ENCODE measurements at regions not wholly inside any gene's neighbourhood (a gene's known extent, or its start where the extent isn't known, plus 50 kb on each side); places are given as distances from the start of the nearest gene placed in this dataset.

DNA sequence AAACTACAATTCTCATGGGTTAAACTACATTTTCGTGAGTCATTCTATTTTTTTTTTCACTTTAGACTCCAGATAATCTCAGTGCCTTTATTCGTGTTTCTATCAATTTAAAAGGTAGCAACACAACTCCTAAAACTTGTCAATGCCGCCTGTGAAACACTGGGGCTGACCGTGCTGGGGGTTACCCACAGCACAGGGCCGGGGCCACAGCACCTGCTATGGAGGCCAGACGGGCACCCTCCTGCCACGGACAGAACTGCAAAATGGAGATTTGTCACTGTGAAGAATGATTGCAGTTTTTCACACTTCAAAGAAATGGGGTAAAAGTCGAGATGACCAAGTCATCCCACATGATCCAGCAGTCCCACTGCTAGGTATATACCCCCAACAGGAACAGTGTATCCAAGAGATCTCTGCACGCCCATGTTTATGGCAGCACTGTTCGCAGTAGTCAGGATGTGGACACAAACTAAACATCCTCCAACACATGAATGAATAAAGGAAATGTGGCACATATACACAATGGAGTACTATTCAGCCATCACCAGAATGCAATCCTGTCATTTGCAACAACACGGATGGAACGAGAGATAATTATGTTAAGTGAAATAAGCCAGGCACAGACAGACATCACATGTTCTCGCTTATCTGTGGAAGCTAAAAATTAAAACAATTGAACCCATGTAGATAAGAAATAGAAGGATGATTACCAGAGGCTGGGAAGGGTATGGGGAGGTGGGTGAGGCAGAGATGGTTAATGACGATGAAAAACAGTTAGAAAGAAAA, 290.1 kb downstream of the SMOC2 start:
- TF ChIP-seq, protein P1, sequence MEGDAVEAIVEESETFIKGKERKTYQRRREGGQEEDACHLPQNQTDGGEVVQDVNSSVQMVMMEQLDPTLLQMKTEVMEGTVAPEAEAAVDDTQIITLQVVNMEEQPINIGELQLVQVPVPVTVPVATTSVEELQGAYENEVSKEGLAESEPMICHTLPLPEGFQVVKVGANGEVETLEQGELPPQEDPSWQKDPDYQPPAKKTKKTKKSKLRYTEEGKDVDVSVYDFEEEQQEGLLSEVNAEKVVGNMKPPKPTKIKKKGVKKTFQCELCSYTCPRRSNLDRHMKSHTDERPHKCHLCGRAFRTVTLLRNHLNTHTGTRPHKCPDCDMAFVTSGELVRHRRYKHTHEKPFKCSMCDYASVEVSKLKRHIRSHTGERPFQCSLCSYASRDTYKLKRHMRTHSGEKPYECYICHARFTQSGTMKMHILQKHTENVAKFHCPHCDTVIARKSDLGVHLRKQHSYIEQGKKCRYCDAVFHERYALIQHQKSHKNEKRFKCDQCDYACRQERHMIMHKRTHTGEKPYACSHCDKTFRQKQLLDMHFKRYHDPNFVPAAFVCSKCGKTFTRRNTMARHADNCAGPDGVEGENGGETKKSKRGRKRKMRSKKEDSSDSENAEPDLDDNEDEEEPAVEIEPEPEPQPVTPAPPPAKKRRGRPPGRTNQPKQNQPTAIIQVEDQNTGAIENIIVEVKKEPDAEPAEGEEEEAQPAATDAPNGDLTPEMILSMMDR (IDR thresholded peaks at IDR 0.05; ENCODE audit: insufficient read depth in 1 of 2, low read depth in 1 of 2, low read length in 1 of 2, severe bottlenecking in 1 of 2, unreplicated experiment in 1 of 2) = no peak
- Mint-ChIP-seq H3K27ac (ENCODE audit: unreplicated experiment) (no peak overlapping the region), H3K4me3 (ENCODE audit: unreplicated experiment) (no peak overlapping the region), H3K36me3 (ENCODE audit: insufficient read depth, unreplicated experiment) (no peaks in the 10 kb centered on the region), H3K9me3 (ENCODE audit: unreplicated experiment) (peaks cover 5% of the 10 kb centered on the region), H3K27me3 (ENCODE audit: insufficient read depth, unreplicated experiment) (no peaks in the 10 kb centered on the region), H3K4me1 (ENCODE audit: low read depth, unreplicated experiment) (peaks cover 10% of the 10 kb centered on the region)
- intact Hi-C loops (cut with micrococcal nuclease; ENCODE audit: unreplicated experiment) = no loop called here
- no peaks in the 10 kb centered on the region for H3K9me3 ChIP-seq
- H3K4me3 ChIP-seq (ENCODE audit: low read depth, low read length) = no peak overlapping the region
- ChIA-PET CTCF (interaction anchor here (0.6 kb wide), 1 partner anchor 17 kb away, joined by 3 read pairs; no protein-coding TSS in a partner anchor), POLR2A (no interaction called here)
- no peaks in the 10 kb centered on the region for H3K36me3 ChIP-seq (ENCODE audit: control insufficient read depth, insufficient read depth, low read length)
- H3K4me1 ChIP-seq = no peaks in the 10 kb centered on the region
- H3K27me3 ChIP-seq (replicated peaks; ENCODE audit: control insufficient read depth, insufficient read depth, low read length) = no peaks in the 10 kb centered on the region
- no peak for DNase-seq
- no TSS peak for BruUV-seq (replicated peaks)

DNA sequence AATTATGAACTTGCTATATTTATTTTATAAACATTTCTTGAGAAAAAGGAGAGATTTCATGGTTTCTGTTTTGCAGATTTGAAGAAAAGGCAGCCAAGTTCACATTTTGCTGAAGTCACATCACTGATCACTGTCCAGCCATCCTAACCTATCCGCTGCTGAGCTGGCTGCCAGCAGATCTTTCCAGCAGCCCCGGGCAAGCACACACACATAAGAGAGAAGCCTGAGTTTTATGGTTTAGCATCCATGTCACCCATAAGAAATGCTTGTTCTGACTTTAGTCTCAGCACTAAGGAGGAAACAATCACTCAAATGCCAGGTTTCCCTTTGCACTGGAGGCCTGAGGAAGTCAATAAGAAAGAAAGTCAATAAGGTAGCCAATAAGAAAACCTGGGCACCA, 287.1 kb downstream of the SMOC2 start:
- Histone ChIP-seq H3K9me3 (no peaks in the 10 kb centered on the region), H3K4me1 (no peaks in the 10 kb centered on the region), H3K27me3 (replicated peaks; ENCODE audit: control insufficient read depth, insufficient read depth, low read length) (no peaks in the 10 kb centered on the region), H3K4me3 (ENCODE audit: low read depth, low read length) (no peak overlapping the region), H3K36me3 (ENCODE audit: control insufficient read depth, insufficient read depth, low read length) (no peaks in the 10 kb centered on the region)
- no peaks in the 10 kb centered on the region for H3K27me3 Mint-ChIP-seq (ENCODE audit: insufficient read depth, unreplicated experiment)
- no peaks in the 10 kb centered on the region for H3K9me3 Mint-ChIP-seq (ENCODE audit: unreplicated experiment)
- no peak for DNase-seq
- CTCF ChIA-PET = no interaction called here
- intact Hi-C loops (cut with micrococcal nuclease; ENCODE audit: unreplicated experiment) = no loop called here
- BruUV-seq (replicated peaks) = no TSS peak
- H3K36me3 Mint-ChIP-seq (ENCODE audit: insufficient read depth, unreplicated experiment) = no peaks in the 10 kb centered on the region
- TF ChIP-seq, protein P1 (IDR thresholded peaks at IDR 0.05; ENCODE audit: insufficient read depth in 1 of 2, low read depth in 1 of 2, low read length in 1 of 2, severe bottlenecking in 1 of 2, unreplicated experiment in 1 of 2) = no peak
- H3K4me3 Mint-ChIP-seq (ENCODE audit: unreplicated experiment) = no peak overlapping the region
- H3K27ac Mint-ChIP-seq (ENCODE audit: unreplicated experiment) = no peak overlapping the region
- POLR2A ChIA-PET = no interaction called here
- H3K4me1 Mint-ChIP-seq (ENCODE audit: low read depth, unreplicated experiment) = no peaks in the 10 kb centered on the region

DNA sequence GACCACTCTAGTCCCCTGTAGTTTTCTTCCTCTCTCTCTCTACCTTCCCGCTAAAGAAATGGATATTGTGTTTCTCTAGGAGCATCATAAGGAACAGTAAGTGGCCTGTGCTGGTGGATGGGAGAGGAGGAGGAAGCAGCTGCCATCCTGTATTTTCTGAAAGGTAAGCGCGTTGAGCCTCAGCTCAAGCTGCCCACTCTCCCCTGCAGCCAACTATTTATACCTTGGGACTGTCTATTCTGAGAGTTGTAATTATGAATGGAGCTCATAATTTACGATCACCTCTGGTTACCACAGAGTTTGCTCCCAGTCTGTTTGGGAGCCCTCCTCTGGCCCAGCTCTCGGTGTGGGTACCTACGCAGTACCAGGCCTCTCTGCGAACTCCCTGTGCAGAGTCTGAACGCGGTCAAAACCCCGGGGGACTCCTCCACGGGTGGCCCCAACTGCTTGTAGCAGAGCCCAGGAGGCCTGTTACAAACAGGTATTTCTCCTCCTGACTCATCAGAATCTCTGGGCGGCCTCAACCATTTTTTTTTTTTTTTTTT, 285.4 kb downstream of the SMOC2 start:
- Histone ChIP-seq H3K27me3 (replicated peaks; ENCODE audit: control insufficient read depth, insufficient read depth, low read length) (no peaks in the 10 kb centered on the region), H3K4me3 (ENCODE audit: low read depth, low read length) (no peak overlapping the region), H3K9me3 (no peaks in the 10 kb centered on the region), H3K4me1 (no peaks in the 10 kb centered on the region), H3K36me3 (ENCODE audit: control insufficient read depth, insufficient read depth, low read length) (no peaks in the 10 kb centered on the region)
- ChIA-PET CTCF (interaction anchor here (1.0 kb wide), 1 partner anchor 16 kb away, joined by 3 read pairs; no protein-coding TSS in a partner anchor), POLR2A (no interaction called here)
- no peaks in the 10 kb centered on the region for H3K4me1 Mint-ChIP-seq (ENCODE audit: low read depth, unreplicated experiment)
- intact Hi-C loops (cut with micrococcal nuclease; ENCODE audit: unreplicated experiment) = no loop called here
- no TSS peak for BruUV-seq (replicated peaks)
- no peaks in the 10 kb centered on the region for H3K36me3 Mint-ChIP-seq (ENCODE audit: insufficient read depth, unreplicated experiment)
- no peak for DNase-seq
- no peak overlapping the region for H3K4me3 Mint-ChIP-seq (ENCODE audit: unreplicated experiment)
- H3K9me3 Mint-ChIP-seq (ENCODE audit: unreplicated experiment) = no peaks in the 10 kb centered on the region
- no peak overlapping the region for H3K27ac Mint-ChIP-seq (ENCODE audit: unreplicated experiment)
- no peaks in the 10 kb centered on the region for H3K27me3 Mint-ChIP-seq (ENCODE audit: insufficient read depth, unreplicated experiment)
- TF ChIP-seq, protein P1 (IDR thresholded peaks at IDR 0.05; ENCODE audit: insufficient read depth in 1 of 2, low read depth in 1 of 2, low read length in 1 of 2, severe bottlenecking in 1 of 2, unreplicated experiment in 1 of 2) = no peak
